SU-DHL-6 (cell line): ENCODE measurements at regions not wholly inside any gene's neighbourhood (a gene's known extent, or its start where the extent isn't known, plus 50 kb on each side); places are given as distances from the start of the nearest gene placed in this dataset.

ENCODE experiments used
- H2AFZ ChIP-seq: fragments of 200-600 bp; sonication (generic); 2 replicates; pipeline ENCODE4 v1.6.1; 2014; ENCODE audit warnings: low read depth, mild to moderate bottlenecking, moderate library complexity, mixed read lengths, antibody characterized with exemption, low read length; ENCODE audit not compliant: severe bottlenecking
- H3F3A ChIP-seq: fragments of 200-600 bp; shearing (Covaris generic); 2 replicates; pipeline ENCODE4 v1.6.0; 2016; ENCODE audit warnings: antibody characterized with exemption, mild to moderate bottlenecking; ENCODE audit not compliant: insufficient read depth
- H3K27ac ChIP-seq: fragments of 200-600 bp; sonication (generic); 2 replicates; pipeline ENCODE4 v1.5.1; 2016; ENCODE audit warnings: low read depth, mild to moderate bottlenecking, low read length, moderate library complexity, mixed read lengths
- H3K27me3 ChIP-seq: fragments of 200-600 bp; sonication (generic), shearing (Covaris generic); 2 replicates; pipeline ENCODE4 v1.6.0; 2014; ENCODE audit warnings: mild to moderate bottlenecking, low read length
- H3K36me3 ChIP-seq: fragments of 200-600 bp; sonication (generic); 2 replicates; pipeline ENCODE4 v1.6.1; 2014; ENCODE audit warnings: mild to moderate bottlenecking, low read length, mixed read lengths
- H3K4me2 ChIP-seq: fragments of 300-600, 200-600 bp; shearing (Covaris generic), sonication (generic); 2 replicates; pipeline ENCODE4 v1.6.0; 2014; ENCODE audit warnings: low read length, low read depth, mild to moderate bottlenecking; ENCODE audit not compliant: poor library complexity, severe bottlenecking
- H3K4me3 ChIP-seq: fragments of 200-600 bp; sonication (generic); 2 replicates; pipeline ENCODE4 v1.5.1; 2014; ENCODE audit warnings: antibody characterized with exemption, low read length, mild to moderate bottlenecking, mixed read lengths; ENCODE audit not compliant: insufficient read depth, poor library complexity, severe bottlenecking
- H3K79me2 ChIP-seq: fragments of 200-600 bp; sonication (generic); 2 replicates; pipeline ENCODE4 v1.6.1; 2014; ENCODE audit warnings: mild to moderate bottlenecking, low read length, moderate library complexity; ENCODE audit not compliant: insufficient read depth
- H3K9ac ChIP-seq: fragments of 200-600 bp; sonication (generic); 2 replicates; pipeline ENCODE4 v1.7.0; 2014; ENCODE audit warnings: mild to moderate bottlenecking, low read length
- H3K9me2 ChIP-seq: fragments of 200-600 bp; sonication (generic); replicated peaks from 2 replicates; pipeline ENCODE4 v1.6.1; 2014; ENCODE audit warnings: low read length; ENCODE audit not compliant: insufficient read depth
- H3K9me3 ChIP-seq: fragments of 200-600 bp; sonication (generic); 2 replicates; pipeline ENCODE4 v1.6.1; 2014; ENCODE audit warnings: low read length, mixed read lengths; ENCODE audit not compliant: insufficient read depth
- H4K20me1 ChIP-seq: fragments of 200-600 bp; sonication (generic); 2 replicates; pipeline ENCODE4 v1.6.1; 2014; ENCODE audit warnings: low read depth, mild to moderate bottlenecking, antibody characterized with exemption, low read length, moderate library complexity, mixed read lengths
- CTCF ChIP-seq: fragments of 200-600 bp; sonication (generic); IDR thresholded peaks from one replicate; pipeline ENCODE4 v1.5.1; 2017; ENCODE audit warnings: antibody characterized with exemption, mild to moderate bottlenecking, low read length, moderate library complexity; ENCODE audit not compliant: insufficient read depth, poor library complexity, severe bottlenecking
- EZH2phosphoT487 ChIP-seq: fragments of 200-600 bp; sonication (generic), shearing (Covaris generic); conservative IDR thresholded peaks from 2 replicates; pipeline ENCODE4 v1.6.1; 2018; ENCODE audit warnings: mild to moderate bottlenecking, antibody characterized with exemption, low read length, moderate library complexity, mixed read lengths

- Histone ChIP-seq H3K4me3 (no peak overlapping the region), H3F3A (no peaks in the 10 kb centered on the region), H3K9me2 (no peaks in the 10 kb centered on the region; the same call in 1 of the 2 replicates), H3K79me2 (no peaks in the 10 kb centered on the region), H3K4me2 (no peak overlapping the region), H3K36me3 (no peaks in the 10 kb centered on the region), H4K20me1 (no peaks in the 10 kb centered on the region), H2AFZ (no peak overlapping the region), H3K27me3 (no peaks in the 10 kb centered on the region), H3K9ac (no peak overlapping the region), H3K9me3 (no peaks in the 10 kb centered on the region), H3K27ac (no peak overlapping the region)
- TF ChIP-seq EZH2phosphoT487 (no peak), CTCF (no peak)
Observed at GRCh38 chr14:34266344-34266743, 195.7 kb downstream of the SPTSSA start.

GRCh38 chr14:34262127-34262910, 199.7 kb downstream of the SPTSSA start:
- Histone ChIP-seq H4K20me1 (no peaks in the 10 kb centered on the region), H3K4me2 (no peak overlapping the region), H3K9me3 (no peaks in the 10 kb centered on the region), H3K79me2 (no peaks in the 10 kb centered on the region), H3K4me3 (no peak overlapping the region), H3K9me2 (no peaks in the 10 kb centered on the region; the same call in 1 of the 2 replicates), H3K9ac (no peak overlapping the region), H3K27ac (no peak overlapping the region), H3F3A (no peaks in the 10 kb centered on the region), H3K36me3 (no peaks in the 10 kb centered on the region), H3K27me3 (no peaks in the 10 kb centered on the region), H2AFZ (no peak overlapping the region)
- TF ChIP-seq CTCF = no peak
- TF ChIP-seq EZH2phosphoT487 = no peak

GRCh38 chr14:34259996-34260395, 202.0 kb downstream of the SPTSSA start:
- H3K9ac ChIP-seq = no peak overlapping the region
- no peaks in the 10 kb centered on the region for H3K79me2 ChIP-seq
- H2AFZ ChIP-seq = no peak overlapping the region
- no peak overlapping the region for H3K4me3 ChIP-seq
- no peaks in the 10 kb centered on the region for H3F3A ChIP-seq
- no peak overlapping the region for H3K27ac ChIP-seq
- no peaks in the 10 kb centered on the region for H3K9me2 ChIP-seq
- TF ChIP-seq EZH2phosphoT487 (no peak), CTCF (no peak)
- H3K36me3 ChIP-seq = no peaks in the 10 kb centered on the region
- no peaks in the 10 kb centered on the region for H3K27me3 ChIP-seq
- H3K4me2 ChIP-seq = no peak overlapping the region
- no peaks in the 10 kb centered on the region for H4K20me1 ChIP-seq
- H3K9me3 ChIP-seq = no peaks in the 10 kb centered on the region
